ENCODE measurements at regions not wholly inside any gene's neighbourhood (a gene's known extent, or its start where the extent isn't known, plus 50 kb on each side); places are given as distances from the start of the nearest gene placed in this dataset.

DNA sequence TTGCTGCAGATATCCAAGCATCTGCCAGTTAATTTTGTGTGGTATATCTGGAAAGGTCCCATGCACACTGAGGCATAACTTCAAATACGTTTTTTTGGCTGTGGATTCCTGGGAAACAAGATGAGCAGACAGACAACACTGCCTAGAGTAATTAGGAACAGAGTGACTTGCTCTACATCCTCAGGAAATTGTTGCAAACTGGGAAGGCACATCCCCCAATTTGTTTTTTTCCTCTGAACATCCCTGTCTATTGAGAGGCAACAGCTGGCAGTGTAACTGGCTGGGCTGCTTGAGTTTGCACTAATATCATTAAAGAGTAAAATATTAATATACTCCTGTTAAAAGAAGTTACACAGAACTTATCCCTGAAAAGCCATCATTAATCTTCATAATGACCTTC lies 207.7 kb upstream of the SLIT2 start:
- Histone ChIP-seq H3K4me2 (ENCODE audit: insufficient read depth, insufficient read length, low read length) (no peak overlapping the region), H3K79me2 (ENCODE audit: insufficient read depth, low read length) (no peaks in the 10 kb centered on the region), H3K23ac (ENCODE audit: insufficient read length, low read depth, low read length) (no peak overlapping the region), H4K5ac (ENCODE audit: insufficient read length, low read depth, low read length) (no peak overlapping the region), H3K56ac (ENCODE audit: insufficient read length, low read depth, low read length) (no peak overlapping the region), H2BK20ac (ENCODE audit: low read depth, low read length, poor library complexity, severe bottlenecking) (no peak overlapping the region), H2BK12ac (ENCODE audit: insufficient read length, low read depth, low read length) (no peak overlapping the region), H2AFZ (ENCODE audit: low read length) (no peak overlapping the region), H3K9me3 (ENCODE audit: control insufficient read depth, low read depth, low read length) (no peaks in the 10 kb centered on the region), H3K18ac (ENCODE audit: insufficient read length, low read depth, low read length) (no peak overlapping the region), H2AK5ac (ENCODE audit: insufficient read length, low read length) (no peak overlapping the region), H3K27ac (ENCODE audit: insufficient read length, low read depth, low read length) (no peak overlapping the region), H4K20me1 (ENCODE audit: control insufficient read depth, insufficient read depth, insufficient read length) (no peaks in the 10 kb centered on the region), H2BK120ac (ENCODE audit: low read depth, low read length, poor library complexity, severe bottlenecking) (no peak overlapping the region), H2BK15ac (ENCODE audit: low read depth, low read length) (no peak overlapping the region), H3K4ac (ENCODE audit: low read depth, low read length) (no peak overlapping the region), H3K14ac (ENCODE audit: insufficient read depth, low read length) (no peak overlapping the region), H3K9ac (ENCODE audit: extremely low read depth, insufficient read length, low read length) (no peak overlapping the region), H2BK5ac (ENCODE audit: insufficient read length, low read length) (no peak overlapping the region), H3K79me1 (ENCODE audit: insufficient read depth, low read depth, low read length, poor library complexity, severe bottlenecking) (no peaks in the 10 kb centered on the region), H3K4me1 (ENCODE audit: insufficient read depth, low read length) (peaks cover 6% of the 10 kb centered on the region), H4K91ac (ENCODE audit: insufficient read length, low read depth, low read length) (no peak overlapping the region), H3K23me2 (ENCODE audit: insufficient read length, low read depth, low read length, poor library complexity, severe bottlenecking) (no peaks in the 10 kb centered on the region), H3T11ph (ENCODE audit: low read length) (no peak overlapping the region), H3K27me3 (ENCODE audit: insufficient read depth, low read length) (no peaks in the 10 kb centered on the region), H4K8ac (replicated peaks; ENCODE audit: insufficient read length, low read depth, low read length) (no peak overlapping the region)
- Mint-ChIP-seq H3K4me3 (no peak overlapping the region), H3K36me3 (ENCODE audit: insufficient read depth in 1 of 3, low read depth in 3 of 3) (no peaks in the 10 kb centered on the region), H3K27ac (no peak overlapping the region), H3K9me3 (no peaks in the 10 kb centered on the region), H3K27me3 (ENCODE audit: low read depth) (no peaks in the 10 kb centered on the region), H3K4me1 (peaks cover 13 to 15% of the 10 kb centered on the region in 2 experiments)
- no CpG with 5 or more reads among the region's 1 CpG for WGBS (ENCODE audit: extremely low coverage, insufficient read length, low lambda C conversion rate)
- DNase-seq, result no peak
- TF ChIP-seq, protein P1, sequence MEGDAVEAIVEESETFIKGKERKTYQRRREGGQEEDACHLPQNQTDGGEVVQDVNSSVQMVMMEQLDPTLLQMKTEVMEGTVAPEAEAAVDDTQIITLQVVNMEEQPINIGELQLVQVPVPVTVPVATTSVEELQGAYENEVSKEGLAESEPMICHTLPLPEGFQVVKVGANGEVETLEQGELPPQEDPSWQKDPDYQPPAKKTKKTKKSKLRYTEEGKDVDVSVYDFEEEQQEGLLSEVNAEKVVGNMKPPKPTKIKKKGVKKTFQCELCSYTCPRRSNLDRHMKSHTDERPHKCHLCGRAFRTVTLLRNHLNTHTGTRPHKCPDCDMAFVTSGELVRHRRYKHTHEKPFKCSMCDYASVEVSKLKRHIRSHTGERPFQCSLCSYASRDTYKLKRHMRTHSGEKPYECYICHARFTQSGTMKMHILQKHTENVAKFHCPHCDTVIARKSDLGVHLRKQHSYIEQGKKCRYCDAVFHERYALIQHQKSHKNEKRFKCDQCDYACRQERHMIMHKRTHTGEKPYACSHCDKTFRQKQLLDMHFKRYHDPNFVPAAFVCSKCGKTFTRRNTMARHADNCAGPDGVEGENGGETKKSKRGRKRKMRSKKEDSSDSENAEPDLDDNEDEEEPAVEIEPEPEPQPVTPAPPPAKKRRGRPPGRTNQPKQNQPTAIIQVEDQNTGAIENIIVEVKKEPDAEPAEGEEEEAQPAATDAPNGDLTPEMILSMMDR (conservative IDR thresholded peaks at IDR 0.05), result no peak
